GM19239 (cell line): ENCODE measurements at regions not wholly inside any gene's neighbourhood (a gene's known extent, or its start where the extent isn't known, plus 50 kb on each side); places are given as distances from the start of the nearest gene placed in this dataset.
"Not testable (repeated sequence)": the region's sequence is repeated elsewhere in the genome, so short reads cannot be mapped to it uniquely, and the experiment has no call there.

ENCODE experiments used
- DNase-seq: peaks from one replicate; pipeline ENCODE4 v3.0.0; 2011; ENCODE audit warnings: low spot score; ENCODE audit not compliant: insufficient read length
- FAIRE-seq: peaks from 2 replicates; lab custom pipeline; 2011; peaks lifted over from hg19 to GRCh38; lab: Jason Lieb, UNC

DNA sequence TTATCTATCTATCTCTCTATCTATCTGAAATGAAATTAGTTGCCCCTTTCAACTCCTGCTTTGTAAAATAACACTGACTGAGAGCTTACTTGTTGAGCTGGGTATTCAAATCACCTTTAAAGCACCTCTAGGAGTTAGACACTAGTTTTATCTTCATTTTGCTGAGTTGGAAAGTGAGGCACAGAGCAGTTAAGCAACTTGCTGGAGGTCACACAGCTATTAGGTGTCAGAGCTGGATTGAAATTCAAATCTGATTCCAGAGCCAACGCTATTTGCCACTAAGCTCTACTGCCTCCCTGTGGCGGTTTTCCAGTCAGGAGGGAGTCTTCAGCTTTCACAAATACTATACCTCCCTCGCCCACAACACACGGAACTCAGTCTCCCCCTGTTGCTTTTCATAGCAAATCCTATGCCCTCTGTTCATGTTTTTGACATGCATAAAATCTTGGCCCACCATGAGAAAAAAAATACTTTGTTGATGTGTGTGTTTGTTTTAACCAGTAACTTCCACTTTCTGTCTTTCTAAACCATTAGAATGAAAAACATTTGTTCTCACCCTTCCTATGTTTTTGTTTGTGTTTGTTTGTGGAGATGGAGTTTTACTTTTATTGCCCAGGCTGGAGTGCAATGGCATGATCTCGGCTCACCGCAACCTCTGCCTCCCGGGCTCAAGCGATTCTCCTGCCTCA lies 74.8 kb upstream of the SMURF2 start:
- DNase-seq (no peak), FAIRE-seq (no peak)

GRCh38 chr17:64732336-64733006 lies 70.4 kb upstream of the SMURF2 start:
- DNase-seq (no peak), FAIRE-seq (no peak)

GRCh38 chr17:64730023-64730422 lies 67.9 kb upstream of the SMURF2 start:
- FAIRE-seq, DNase-seq: not testable (repeated sequence)

- DNase-seq (no peak), FAIRE-seq (no peak)
Measured at GRCh38 chr17:64729201-64729600, 67.1 kb upstream of the SMURF2 start.

DNA sequence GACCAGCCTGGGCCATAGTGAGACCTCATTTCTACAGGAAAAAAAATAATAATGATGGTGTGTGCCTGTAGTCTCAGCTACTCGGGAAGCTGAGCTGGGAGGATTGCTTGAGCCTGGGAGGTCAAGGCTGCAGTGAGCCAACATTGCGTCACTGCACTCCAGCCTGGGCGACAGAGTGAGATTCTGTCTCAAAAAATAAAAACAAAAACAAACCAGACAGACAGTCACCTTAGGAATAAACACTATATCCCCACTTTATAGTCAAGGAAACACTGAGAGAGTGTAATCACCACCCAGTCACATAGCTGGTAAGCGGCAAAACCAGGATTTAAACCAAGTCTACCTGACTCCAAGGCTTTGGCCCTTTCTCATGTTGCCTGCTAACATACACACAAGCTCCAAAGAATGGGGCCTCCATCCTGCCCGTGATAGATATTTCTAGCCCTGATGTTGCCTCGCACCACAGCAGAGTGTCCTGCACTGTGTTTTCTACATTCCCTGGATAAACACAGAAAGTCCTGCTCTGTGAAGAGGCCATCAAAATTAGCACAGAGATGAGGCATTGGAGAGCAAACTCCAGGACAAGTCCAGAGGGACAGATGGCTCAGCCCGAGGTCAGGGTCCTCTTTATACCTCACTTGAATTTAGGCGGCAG lies 66.1 kb upstream of the SMURF2 start:
- FAIRE-seq: no peak
- no peak for DNase-seq

DNA sequence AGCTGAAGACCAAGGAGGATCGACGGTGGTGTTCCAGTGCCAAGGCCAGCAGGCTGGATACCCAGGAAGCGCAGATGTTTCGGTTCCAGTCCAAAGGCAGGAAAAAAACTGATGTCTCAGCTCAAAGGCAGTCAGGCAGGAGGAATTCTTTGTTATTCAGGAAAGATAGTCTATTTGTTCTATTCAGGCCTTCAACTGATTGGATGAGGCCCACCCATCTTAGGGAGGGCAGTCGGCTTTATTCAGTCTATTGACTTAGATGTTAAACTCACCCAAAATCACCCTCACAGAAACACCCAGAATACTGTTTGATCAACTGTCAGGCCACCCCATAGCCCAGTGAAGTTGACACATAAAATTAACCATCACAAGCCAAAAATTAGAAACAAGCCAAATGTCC lies 63.9 kb upstream of the SMURF2 start:
- not testable (repeated sequence) for DNase-seq, FAIRE-seq

- DNase-seq, FAIRE-seq: not testable (repeated sequence)
Measured at GRCh38 chr17:64724246-64724645, 62.1 kb upstream of the SMURF2 start.

DNA sequence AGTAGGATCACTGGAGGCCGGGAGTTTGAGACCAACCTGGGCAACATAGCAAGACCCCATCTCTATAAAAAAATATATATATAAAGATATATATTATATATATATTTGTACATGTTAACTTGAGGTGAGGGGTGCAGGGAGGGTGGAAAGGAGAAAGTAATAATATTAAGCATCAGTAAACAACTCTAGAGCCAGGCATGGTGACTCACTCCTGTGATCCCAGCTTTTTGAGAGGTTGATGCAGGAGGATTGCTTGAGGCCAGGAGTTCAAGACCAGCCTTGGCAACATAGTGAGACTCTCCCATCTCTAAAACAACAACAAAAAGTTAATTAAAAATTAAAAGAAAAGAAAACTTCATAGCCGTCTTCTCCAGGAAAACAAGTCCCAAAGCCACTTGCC lies 61.7 kb upstream of the SMURF2 start:
- DNase-seq (no peak), FAIRE-seq (no peak)

DNA sequence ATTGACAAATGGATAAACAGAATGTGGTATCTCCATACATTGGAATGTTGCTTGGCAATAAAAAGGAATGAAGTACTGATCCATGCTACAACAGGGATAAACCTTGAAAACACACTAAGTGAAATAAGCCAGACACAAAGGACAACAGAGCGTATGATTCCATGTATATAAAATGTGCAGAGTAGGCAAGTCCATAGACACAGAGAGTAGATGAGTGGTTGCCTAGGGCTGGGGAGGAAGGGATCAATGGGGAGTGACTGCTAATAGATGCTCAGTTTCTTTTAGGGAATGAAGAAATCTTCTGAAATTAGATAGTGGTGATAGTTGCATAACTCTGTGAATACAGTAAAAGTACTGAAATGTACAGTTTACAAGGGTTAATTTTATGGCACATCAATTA lies 59.4 kb upstream of the SMURF2 start:
- not testable (repeated sequence) for DNase-seq, FAIRE-seq

GRCh38 chr17:64720253-64720652 lies 58.1 kb upstream of the SMURF2 start:
- not testable (repeated sequence) for DNase-seq
- peak; percentile 76 for FAIRE-seq

DNA sequence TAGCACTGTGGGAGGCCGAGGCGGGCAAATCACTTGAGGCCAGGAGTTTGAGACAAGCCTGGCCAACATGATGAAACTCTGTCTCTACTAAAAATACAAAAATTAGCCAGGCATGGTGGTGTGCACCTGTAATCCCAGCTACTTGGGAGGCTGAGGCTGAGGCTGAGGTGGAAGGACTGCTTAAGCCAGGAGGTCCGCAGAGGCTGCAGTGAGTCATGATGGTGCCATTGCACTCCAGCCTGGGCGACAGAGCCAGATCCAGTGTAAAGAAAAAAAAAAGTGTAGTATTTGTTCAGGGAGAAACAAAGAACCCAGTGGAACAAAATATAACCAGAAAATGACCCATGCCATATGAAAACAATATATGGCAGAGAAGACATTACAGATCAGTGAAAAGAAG lies 57.4 kb upstream of the SMURF2 start:
- FAIRE-seq, DNase-seq: not testable (repeated sequence)

DNA sequence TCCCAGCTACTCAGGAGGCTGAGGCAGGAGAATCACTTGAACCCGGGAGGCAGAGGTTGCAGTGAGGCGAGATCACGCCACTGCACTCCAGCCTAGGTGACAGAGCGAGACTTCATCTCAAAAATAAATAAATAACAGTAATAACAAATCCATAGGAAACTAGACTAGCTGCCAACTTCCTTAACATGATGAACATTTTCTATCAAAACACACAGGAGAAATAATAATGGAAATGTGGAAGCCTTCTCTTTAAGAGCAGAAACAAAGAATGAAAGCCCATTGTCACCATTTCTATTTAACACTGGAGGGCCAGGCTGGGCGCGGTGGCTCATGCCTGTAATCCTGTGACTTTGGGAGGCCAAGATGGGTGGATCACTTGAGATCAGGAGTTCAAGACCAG lies 56.7 kb upstream of the SMURF2 start:
- FAIRE-seq: not testable (repeated sequence)

DNA sequence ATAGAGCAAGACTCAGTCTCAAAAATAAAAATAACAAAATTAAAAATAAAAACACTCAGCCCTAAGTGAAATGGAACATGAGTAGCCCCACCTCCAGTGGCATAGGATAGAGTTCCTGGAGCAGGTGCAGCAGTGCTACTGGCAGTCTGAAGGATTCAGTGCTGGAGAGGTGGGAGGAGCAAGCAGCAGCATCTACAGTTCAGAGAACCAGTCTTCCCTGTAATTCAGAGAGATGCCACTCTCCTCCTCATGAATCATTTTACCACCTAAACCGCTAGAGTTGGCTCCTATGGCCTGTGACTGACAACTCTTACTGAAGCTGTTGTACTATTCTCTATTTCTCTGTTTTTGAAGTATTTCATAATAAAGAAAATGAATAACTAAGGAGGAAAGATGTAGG lies 56.0 kb upstream of the SMURF2 start:
- DNase-seq (no peak), FAIRE-seq (no peak)

More for the DNA sequence above, 56.7 kb upstream of the SMURF2 start:
- DNase-seq: not testable (repeated sequence)

DNA sequence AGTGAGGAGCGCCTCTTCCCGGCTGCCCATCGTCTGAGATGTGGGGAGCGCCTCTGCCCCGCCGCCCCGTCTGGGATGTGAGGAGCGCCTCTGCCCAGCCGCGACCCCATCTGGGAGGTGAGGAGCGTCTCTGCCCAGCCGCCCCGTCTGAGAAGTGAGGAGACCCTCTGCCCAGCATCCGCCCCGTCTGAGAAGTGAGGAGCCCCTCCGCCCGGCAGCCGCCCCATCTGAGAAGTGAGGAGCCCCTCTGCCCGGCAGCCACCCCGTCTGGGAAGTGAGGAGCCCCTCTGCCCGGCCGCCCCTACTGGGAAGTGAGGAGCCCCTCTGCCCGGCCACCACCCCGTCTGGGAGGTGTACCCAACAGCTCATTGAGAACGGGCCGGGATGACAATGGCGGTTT lies 54.4 kb upstream of the SMURF2 start:
- FAIRE-seq, DNase-seq: not testable (repeated sequence)

- not testable (repeated sequence) for DNase-seq
- FAIRE-seq: peak; percentile 57
Measured at GRCh38 chr17:64713786-64714185, 51.7 kb upstream of the SMURF2 start.

DNA sequence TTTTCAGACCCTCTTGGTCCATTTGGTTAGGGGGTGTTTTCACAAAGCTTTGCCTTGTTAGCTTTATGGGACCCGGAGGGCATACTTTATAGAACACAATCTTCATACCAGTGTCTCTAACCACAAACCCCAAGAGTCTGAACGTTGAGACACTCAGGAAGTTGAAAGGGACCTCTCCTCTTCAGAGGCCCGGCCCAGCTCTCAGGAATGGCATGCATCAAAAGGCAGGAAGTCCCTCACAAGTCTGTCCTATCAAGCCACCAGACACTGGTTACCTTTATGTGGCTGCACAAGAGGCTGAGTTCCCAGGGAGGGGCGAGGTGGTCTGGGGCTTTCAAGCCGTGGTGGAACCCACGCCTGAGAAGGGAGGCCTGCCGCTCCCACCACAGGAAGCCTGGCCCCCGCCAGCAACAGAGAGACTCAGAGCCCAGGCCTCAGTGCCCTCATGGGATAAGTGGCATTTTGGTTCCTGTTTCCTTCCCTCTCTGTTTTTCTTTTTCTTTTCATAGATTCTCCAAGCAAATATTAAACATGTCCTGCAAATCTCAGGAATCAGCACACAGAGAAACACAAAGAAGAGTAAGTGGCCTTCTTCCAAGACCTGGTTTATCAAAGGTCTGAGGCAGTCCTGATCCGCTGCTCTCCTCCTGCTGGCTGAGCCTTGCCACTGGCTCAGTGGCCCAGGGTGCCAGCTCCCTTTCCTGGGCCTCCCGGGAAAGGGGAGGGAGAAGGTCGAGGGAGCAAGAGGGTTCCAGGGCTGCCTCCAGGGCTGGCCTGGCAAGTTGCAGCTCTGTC lies 50.6 kb upstream of the SMURF2 start:
- DNase-seq: not testable (repeated sequence)
- peak; percentile 92 for FAIRE-seq
